ENCODE measurements at regions not wholly inside any gene's neighbourhood (a gene's known extent, or its start where the extent isn't known, plus 50 kb on each side); places are given as distances from the start of the nearest gene placed in this dataset.

DNA sequence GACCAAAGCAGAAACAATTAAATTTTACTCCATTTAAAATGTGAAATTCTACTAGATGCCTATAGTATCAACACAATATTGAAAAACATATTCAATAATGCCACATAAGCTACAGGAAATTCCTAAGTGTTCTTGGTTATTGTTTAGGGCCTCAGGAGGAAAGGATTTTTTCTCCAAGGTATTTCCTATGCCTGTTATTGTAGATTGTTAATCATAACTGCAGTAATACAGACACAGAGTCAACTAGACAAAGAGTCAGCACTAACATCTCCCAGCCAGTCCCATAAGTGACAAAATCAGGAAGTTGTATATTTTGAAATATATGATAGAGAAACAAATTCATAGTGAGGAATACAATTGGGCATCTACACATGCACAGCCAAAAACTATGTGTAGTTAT, 782.7 kb upstream of the KIF2B start:
- Mint-ChIP-seq H3K9me3 (peaks cover 10% of the 10 kb centered on the region), H3K36me3 (no peaks in the 10 kb centered on the region), H3K27me3 (no peaks in the 10 kb centered on the region), H3K27ac (no peak overlapping the region), H3K4me1 (ENCODE audit: low read depth) (no peaks in the 10 kb centered on the region), H3K4me3 (no peak overlapping the region)
- ChIA-PET POLR2A (no interaction called here), CTCF (no interaction called here)
- intact Hi-C loops (cut with micrococcal nuclease), result no loop called here
- no peak for DNase-seq

DNA sequence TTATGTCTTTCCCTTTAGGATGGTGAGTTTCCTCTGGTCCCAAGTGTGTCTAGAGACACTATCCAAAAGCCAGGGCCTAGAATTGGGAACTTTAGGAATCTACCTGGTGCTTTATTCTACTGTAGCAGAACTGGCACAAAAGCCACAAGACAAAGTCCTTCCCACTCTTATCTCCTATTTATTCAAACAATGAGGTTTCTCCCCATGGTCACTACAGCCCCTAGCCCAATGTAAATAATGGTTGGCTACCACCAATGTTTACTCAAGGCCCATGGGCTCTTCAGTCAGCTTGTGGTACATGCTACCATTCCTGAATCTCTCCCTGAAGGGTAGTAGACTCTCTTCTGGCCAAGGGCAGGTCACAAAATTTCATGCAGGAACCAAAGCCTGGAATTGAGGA, 789.4 kb upstream of the KIF2B start:
- Mint-ChIP-seq H3K4me1 (ENCODE audit: low read depth) (no peaks in the 10 kb centered on the region), H3K36me3 (no peaks in the 10 kb centered on the region), H3K27me3 (no peaks in the 10 kb centered on the region), H3K27ac (no peak overlapping the region), H3K9me3 (peaks cover 22% of the 10 kb centered on the region), H3K4me3 (no peak overlapping the region)
- intact Hi-C loops (cut with micrococcal nuclease), result no loop called here
- POLR2A ChIA-PET, result no interaction called here
- DNase-seq, result no peak
- CTCF ChIA-PET, result no interaction called here

GRCh38 chr17:53032861-53033271, 789.9 kb upstream of the KIF2B start:
- Mint-ChIP-seq H3K27ac (no peak overlapping the region), H3K27me3 (no peaks in the 10 kb centered on the region), H3K4me1 (ENCODE audit: low read depth) (no peaks in the 10 kb centered on the region), H3K36me3 (no peaks in the 10 kb centered on the region), H3K4me3 (no peak overlapping the region), H3K9me3 (peaks cover 22% of the 10 kb centered on the region)
- POLR2A ChIA-PET, result no interaction called here
- no peak for DNase-seq
- CTCF ChIA-PET, result no interaction called here
- intact Hi-C loops (cut with micrococcal nuclease), result no loop called here

DNA sequence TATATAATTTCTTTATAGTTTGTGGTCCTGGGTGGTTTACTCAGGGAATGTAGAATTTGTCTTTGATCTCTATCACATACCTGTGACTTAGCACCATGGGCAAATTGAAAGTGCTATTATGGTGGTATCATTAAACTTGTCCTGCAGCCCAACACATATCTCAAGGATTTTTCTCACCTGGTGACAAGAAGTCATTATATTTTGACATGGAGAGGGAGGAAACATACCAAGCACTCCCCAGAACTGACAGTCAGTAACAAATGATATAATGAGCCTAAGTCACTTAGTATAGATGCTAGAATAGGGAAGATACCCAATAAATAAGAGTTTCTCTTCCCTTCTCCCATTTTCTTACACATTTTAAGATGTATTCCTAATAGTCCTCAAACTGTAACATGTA, 805.5 kb upstream of the KIF2B start:
- H3K36me3 Mint-ChIP-seq, result no peaks in the 10 kb centered on the region
- no peaks in the 10 kb centered on the region for H3K4me1 Mint-ChIP-seq (ENCODE audit: low read depth)
- peaks cover 15% of the 10 kb centered on the region for H3K9me3 Mint-ChIP-seq
- ChIA-PET CTCF (no interaction called here), POLR2A (no interaction called here)
- DNase-seq, result no peak
- no peak overlapping the region for H3K4me3 Mint-ChIP-seq
- intact Hi-C loops (cut with micrococcal nuclease), result no loop called here
- H3K27ac Mint-ChIP-seq, result no peak overlapping the region
- H3K27me3 Mint-ChIP-seq, result no peaks in the 10 kb centered on the region

DNA sequence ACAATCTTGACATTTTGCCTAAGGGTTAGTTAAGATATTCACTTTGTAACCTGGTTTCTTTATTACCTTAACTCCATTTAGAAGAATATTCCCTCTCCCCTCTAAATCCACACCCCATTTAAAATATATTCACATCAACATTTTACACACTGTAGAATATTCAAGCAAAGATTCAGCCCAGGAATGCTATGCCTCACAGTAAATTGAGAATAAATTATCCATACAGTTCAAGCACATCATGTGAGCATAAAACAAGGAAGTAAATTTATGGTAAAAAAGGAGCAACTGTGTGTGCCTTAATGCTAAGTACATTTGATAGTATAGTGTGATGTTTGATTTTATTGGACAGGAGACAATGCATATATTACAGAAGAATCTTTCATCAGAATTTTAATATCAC, 806.6 kb upstream of the KIF2B start:
- Mint-ChIP-seq H3K4me3 (no peak overlapping the region), H3K9me3 (peaks cover 16% of the 10 kb centered on the region), H3K27ac (no peak overlapping the region), H3K27me3 (no peaks in the 10 kb centered on the region), H3K36me3 (no peaks in the 10 kb centered on the region), H3K4me1 (ENCODE audit: low read depth) (no peaks in the 10 kb centered on the region)
- POLR2A ChIA-PET, result no interaction called here
- intact Hi-C loops (cut with micrococcal nuclease), result no loop called here
- CTCF ChIA-PET, result no interaction called here
- no peak for DNase-seq

DNA sequence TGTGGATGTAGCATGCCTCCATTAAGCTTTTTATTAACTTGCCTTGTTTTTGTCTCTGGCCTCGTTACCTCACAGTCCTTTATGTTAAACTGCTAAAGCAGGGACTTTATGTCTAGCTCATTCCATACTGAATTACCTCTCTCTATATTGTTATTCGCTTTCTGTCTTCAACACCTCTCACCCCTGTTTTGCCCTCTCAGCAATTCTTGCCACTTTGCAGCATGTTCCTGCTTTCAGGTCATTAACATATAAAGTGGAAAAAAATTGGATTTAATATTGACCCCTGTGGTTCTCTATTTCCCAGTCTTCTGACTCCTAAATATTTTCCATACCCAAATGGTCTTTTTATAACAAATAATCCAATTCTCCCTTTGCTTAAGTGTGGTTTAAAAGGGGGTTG, 810.4 kb upstream of the KIF2B start:
- Mint-ChIP-seq H3K4me3 (no peak overlapping the region), H3K27me3 (no peaks in the 10 kb centered on the region), H3K36me3 (no peaks in the 10 kb centered on the region), H3K27ac (no peak overlapping the region), H3K4me1 (ENCODE audit: low read depth) (no peaks in the 10 kb centered on the region), H3K9me3 (peaks cover 5% of the 10 kb centered on the region)
- no peak for DNase-seq
- ChIA-PET CTCF (no interaction called here), POLR2A (no interaction called here)
- intact Hi-C loops (cut with micrococcal nuclease), result no loop called here

DNA sequence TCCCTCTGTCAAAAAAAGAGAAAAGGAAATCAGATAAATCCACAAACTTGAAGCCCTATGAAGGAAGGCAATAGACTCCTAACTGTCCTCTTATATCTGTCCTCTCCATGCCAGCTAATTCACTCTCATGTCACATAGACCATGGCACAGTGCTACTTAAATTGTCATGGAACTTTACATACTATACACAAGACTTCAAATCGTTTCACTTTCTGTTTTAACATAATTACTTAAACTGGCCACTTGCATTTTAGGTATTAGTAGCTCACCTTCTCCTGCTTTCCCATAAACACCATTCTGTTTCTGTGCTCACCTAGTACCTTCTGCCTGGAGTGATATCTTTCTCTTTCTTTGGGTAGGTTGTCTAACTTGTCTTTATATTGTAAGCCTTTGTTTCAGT, 816.7 kb upstream of the KIF2B start:
- Mint-ChIP-seq H3K9me3 (peaks cover 3% of the 10 kb centered on the region), H3K4me3 (no peak overlapping the region), H3K4me1 (ENCODE audit: low read depth) (no peaks in the 10 kb centered on the region), H3K27ac (no peak overlapping the region), H3K27me3 (no peaks in the 10 kb centered on the region), H3K36me3 (no peaks in the 10 kb centered on the region)
- ChIA-PET POLR2A (no interaction called here), CTCF (no interaction called here)
- DNase-seq, result no peak
- intact Hi-C loops (cut with micrococcal nuclease), result no loop called here

DNA sequence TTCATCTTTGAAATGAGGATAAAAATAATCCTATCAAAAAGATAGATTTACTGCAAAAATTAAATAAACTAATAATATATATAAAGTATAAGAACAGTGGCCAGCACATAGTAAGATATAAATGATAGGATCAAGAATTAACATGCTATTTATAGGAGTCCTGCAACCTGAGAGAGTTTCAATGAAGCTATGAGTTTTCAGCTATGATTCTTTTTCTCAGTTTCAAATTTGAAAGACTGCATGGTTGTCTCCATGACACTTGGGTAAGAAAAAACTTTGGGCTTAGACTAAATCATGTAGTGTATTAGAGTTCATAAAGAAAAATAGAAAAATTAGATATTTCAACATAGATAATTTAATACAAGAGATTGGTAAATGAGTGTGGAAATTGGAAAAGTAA, 817.8 kb upstream of the KIF2B start:
- no peak for DNase-seq
- Mint-ChIP-seq H3K4me3 (no peak overlapping the region), H3K9me3 (peaks cover 3% of the 10 kb centered on the region), H3K4me1 (ENCODE audit: low read depth) (no peaks in the 10 kb centered on the region), H3K27ac (no peak overlapping the region), H3K27me3 (no peaks in the 10 kb centered on the region), H3K36me3 (no peaks in the 10 kb centered on the region)
- ChIA-PET POLR2A (no interaction called here), CTCF (no interaction called here)
- intact Hi-C loops (cut with micrococcal nuclease), result no loop called here

DNA sequence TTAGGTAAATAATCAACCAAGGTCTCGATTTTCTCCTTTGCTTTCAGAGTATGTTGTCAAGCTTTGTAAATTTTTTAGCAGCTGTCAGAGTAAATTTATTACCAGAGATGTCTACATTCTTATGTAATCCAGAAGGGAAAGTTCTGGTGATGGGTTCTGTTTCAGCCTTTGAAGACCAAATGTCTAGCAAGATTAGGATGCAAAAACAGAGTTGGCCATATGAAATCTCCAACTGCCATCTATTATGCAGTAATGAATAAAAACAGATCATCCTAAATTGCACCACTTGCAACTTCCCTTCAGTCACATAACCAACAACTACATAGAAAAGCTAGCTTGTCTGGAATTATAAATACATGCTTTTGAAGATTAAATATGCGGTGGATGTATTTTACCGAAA, 826.8 kb upstream of the KIF2B start:
- no peak overlapping the region for H3K4me3 Mint-ChIP-seq
- no peak overlapping the region for H3K27ac Mint-ChIP-seq
- H3K4me1 Mint-ChIP-seq (ENCODE audit: low read depth), result no peaks in the 10 kb centered on the region
- CTCF ChIA-PET, result no interaction called here
- POLR2A ChIA-PET, result no interaction called here
- no peak for DNase-seq
- H3K36me3 Mint-ChIP-seq, result no peaks in the 10 kb centered on the region
- H3K27me3 Mint-ChIP-seq, result no peaks in the 10 kb centered on the region
- intact Hi-C loops (cut with micrococcal nuclease), result no loop called here
- H3K9me3 Mint-ChIP-seq, result peaks cover 9% of the 10 kb centered on the region

DNA sequence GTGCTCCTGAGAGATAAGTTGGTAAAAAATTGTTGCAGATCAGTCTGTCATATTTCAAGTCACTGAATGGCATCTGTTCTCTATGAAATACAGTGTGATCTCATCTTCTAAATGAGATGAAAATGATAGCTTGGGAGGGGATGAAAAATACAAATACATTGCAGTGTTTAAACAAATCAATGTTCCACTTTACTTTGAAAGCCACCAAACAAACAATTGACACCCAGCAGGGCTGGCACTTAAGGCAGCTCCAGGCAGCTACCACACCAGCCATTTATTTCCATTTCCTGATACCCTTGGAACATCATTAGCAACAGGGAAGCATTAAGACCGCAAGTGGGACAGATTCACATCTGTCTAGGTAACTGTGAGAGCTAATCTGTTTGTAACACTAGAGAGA, 827.6 kb upstream of the KIF2B start:
- no peaks in the 10 kb centered on the region for H3K27me3 Mint-ChIP-seq
- no peaks in the 10 kb centered on the region for H3K36me3 Mint-ChIP-seq
- no peaks in the 10 kb centered on the region for H3K4me1 Mint-ChIP-seq (ENCODE audit: low read depth)
- DNase-seq, result no peak
- POLR2A ChIA-PET, result no interaction called here
- intact Hi-C loops (cut with micrococcal nuclease), result no loop called here
- peaks cover 9% of the 10 kb centered on the region for H3K9me3 Mint-ChIP-seq
- no peak overlapping the region for H3K27ac Mint-ChIP-seq
- CTCF ChIA-PET, result no interaction called here
- H3K4me3 Mint-ChIP-seq, result no peak overlapping the region

GRCh38 chr17:52986056-52986662, 827.6 kb upstream of the CA10 start:
- Mint-ChIP-seq H3K4me1 (ENCODE audit: low read depth) (no peaks in the 10 kb centered on the region), H3K27ac (no peak overlapping the region), H3K36me3 (no peaks in the 10 kb centered on the region), H3K9me3 (peaks cover 3% of the 10 kb centered on the region), H3K27me3 (no peaks in the 10 kb centered on the region), H3K4me3 (no peak overlapping the region)
- no peak for DNase-seq
- CTCF ChIA-PET, result no interaction called here
- POLR2A ChIA-PET, result no interaction called here
- intact Hi-C loops (cut with micrococcal nuclease), result no loop called here

- H3K27me3 Mint-ChIP-seq, result no peaks in the 10 kb centered on the region
- CTCF ChIA-PET, result no interaction called here
Measured at GRCh38 chr17:52982331-52982730, 823.8 kb upstream of the CA10 start.

DNA sequence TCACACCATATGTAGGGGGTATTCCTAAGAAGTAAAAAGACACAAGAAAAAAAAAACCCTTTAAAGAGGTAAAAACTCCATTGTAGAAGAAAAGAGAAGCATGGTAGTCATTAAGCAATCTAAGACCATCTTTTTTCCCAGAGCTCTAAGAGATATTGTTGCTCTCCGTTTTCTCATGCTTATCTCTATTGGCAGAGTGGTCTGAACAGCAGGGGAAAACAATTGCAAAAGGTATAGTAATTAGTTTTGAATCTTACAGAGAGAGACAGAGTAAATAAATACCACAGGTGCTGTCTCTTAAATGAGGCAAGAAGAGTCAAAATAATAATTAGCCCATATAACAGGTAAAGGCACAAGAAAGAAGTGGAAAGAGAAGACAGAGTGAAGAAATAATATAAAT, 821.4 kb upstream of the CA10 start:
- H3K36me3 Mint-ChIP-seq, result no peaks in the 10 kb centered on the region
- DNase-seq, result no peak
- ChIA-PET POLR2A (no interaction called here), CTCF (no interaction called here)
- H3K27ac Mint-ChIP-seq, result no peak overlapping the region
- no peaks in the 10 kb centered on the region for H3K9me3 Mint-ChIP-seq
- intact Hi-C loops (cut with micrococcal nuclease), result no loop called here
- no peak overlapping the region for H3K4me3 Mint-ChIP-seq
- H3K27me3 Mint-ChIP-seq, result no peaks in the 10 kb centered on the region
- no peaks in the 10 kb centered on the region for H3K4me1 Mint-ChIP-seq (ENCODE audit: low read depth)

More at GRCh38 chr17:52982331-52982730, 823.8 kb upstream of the CA10 start:
- H3K27ac Mint-ChIP-seq, result no peak overlapping the region
- H3K9me3 Mint-ChIP-seq, result peaks cover 3% of the 10 kb centered on the region
- intact Hi-C loops (cut with micrococcal nuclease), result no loop called here
- no peak overlapping the region for H3K4me3 Mint-ChIP-seq
- no peaks in the 10 kb centered on the region for H3K4me1 Mint-ChIP-seq (ENCODE audit: low read depth)
- no peaks in the 10 kb centered on the region for H3K36me3 Mint-ChIP-seq
- DNase-seq, result no peak
- POLR2A ChIA-PET, result no interaction called here

- no peak overlapping the region for H3K4me3 Mint-ChIP-seq
- H3K36me3 Mint-ChIP-seq, result no peaks in the 10 kb centered on the region
- POLR2A ChIA-PET, result no interaction called here
- H3K27ac Mint-ChIP-seq, result no peak overlapping the region
- no peaks in the 10 kb centered on the region for H3K27me3 Mint-ChIP-seq
- DNase-seq, result no peak
- H3K9me3 Mint-ChIP-seq, result peaks cover 3% of the 10 kb centered on the region
- CTCF ChIA-PET, result no interaction called here
- no peaks in the 10 kb centered on the region for H3K4me1 Mint-ChIP-seq (ENCODE audit: low read depth)
- intact Hi-C loops (cut with micrococcal nuclease), result no loop called here
Measured at GRCh38 chr17:52965856-52966255, 807.3 kb upstream of the CA10 start.

All from activated CD4-positive, alpha-beta memory T cell treated with anti-CD3 and anti-CD28 coated beads for 36 hours (primary cell).